HAP-1 (cell line): ENCODE measurements at regions not wholly inside any gene's neighbourhood (a gene's known extent, or its start where the extent isn't known, plus 50 kb on each side); places are given as distances from the start of the nearest gene placed in this dataset.
A peak's percentile ranks its signal among the peaks of the same experiment; 100 is the strongest.

ENCODE experiments used
- DNase-seq, 2 experiments: peaks; one replicate each; pipeline ENCODE4 v3.0.0-alpha.2; 2016 to 2020; ENCODE audit warnings: low spot score in 2 of 2
- H3K27me3 ChIP-seq: fragments of 250-450 bp; sonication (Bioruptor Pico); 2 replicates; pipeline ENCODE4 v1.5.1; 2020; ENCODE audit warnings: low read depth, mild to moderate bottlenecking, moderate library complexity
- H3K36me3 ChIP-seq: fragments of 250-450 bp; sonication (Bioruptor Pico); replicated peaks from 2 replicates; pipeline ENCODE4 v1.5.1; 2020; ENCODE audit warnings: mild to moderate bottlenecking
- H3K4me1 ChIP-seq: fragments of 250-450 bp; sonication (Bioruptor Pico); 2 replicates; pipeline ENCODE4 v1.5.1; 2020; ENCODE audit warnings: mild to moderate bottlenecking
- H3K4me3 ChIP-seq: fragments of 250-450 bp; sonication (Bioruptor Pico); 2 replicates; pipeline ENCODE4 v1.5.1; 2020; ENCODE audit warnings: mild to moderate bottlenecking, moderate library complexity
- H3K9me3 ChIP-seq: fragments of 250-450 bp; sonication (Bioruptor Pico); 2 replicates; pipeline ENCODE4 v1.5.1; 2020; ENCODE audit warnings: mild to moderate bottlenecking, moderate library complexity
- in situ Hi-C: fragments of 300-500 bp; cut with MboI; formaldehyde crosslinking; loops from 3 replicates; pipeline ENCODE4 v1.14.3; 2020; ENCODE audit warnings: low sequenced_read_pairs, inconsistent platforms, mixed read lengths

DNA sequence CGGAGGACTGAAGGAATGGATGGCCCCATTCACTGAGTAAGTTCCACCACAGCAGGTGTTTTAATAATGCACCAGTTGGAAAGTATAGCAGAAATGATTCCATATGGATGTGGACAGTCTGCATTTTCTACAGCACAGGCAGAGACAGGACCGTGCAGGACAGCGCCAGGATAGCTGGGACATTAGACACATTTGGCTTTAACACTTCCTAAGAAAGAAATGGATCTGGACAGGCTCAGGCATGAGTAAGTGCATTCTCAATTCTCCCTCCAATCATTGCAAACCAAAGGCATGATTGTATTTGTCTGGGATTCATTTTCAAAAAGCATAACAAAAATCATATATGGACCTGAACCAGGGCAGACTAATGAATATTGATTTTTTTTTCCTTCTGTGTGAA, 233.0 kb upstream of the POU2AF2 start:
- in situ Hi-C loops: no loop called here
- no peak for DNase-seq
- H3K4me3 ChIP-seq: no peak overlapping the region

GRCh38 chr11:111011275-111011594, 234.3 kb upstream of the POU2AF2 start:
- in situ Hi-C loops: no loop called here
- Histone ChIP-seq H3K9me3 (no peaks in the 10 kb centered on the region), H3K36me3 (no peaks in the 10 kb centered on the region), H3K4me3 (no peak overlapping the region), H3K4me1 (no peaks in the 10 kb centered on the region), H3K27me3 (no peaks in the 10 kb centered on the region)
- no peak for DNase-seq

More for the DNA sequence above, 233.0 kb upstream of the POU2AF2 start:
- Histone ChIP-seq H3K9me3 (no peaks in the 10 kb centered on the region), H3K4me1 (no peaks in the 10 kb centered on the region), H3K36me3 (no peaks in the 10 kb centered on the region), H3K27me3 (no peaks in the 10 kb centered on the region)

GRCh38 chr11:111010391-111011274, 234.9 kb upstream of the POU2AF2 start:
- H3K9me3 ChIP-seq: no peaks in the 10 kb centered on the region
- in situ Hi-C loops: no loop called here
- no peaks in the 10 kb centered on the region for H3K27me3 ChIP-seq
- H3K36me3 ChIP-seq: no peaks in the 10 kb centered on the region
- no peak overlapping the region for H3K4me3 ChIP-seq
- H3K4me1 ChIP-seq: no peaks in the 10 kb centered on the region
- peak in 1 of 2 experiments; percentile 21 for DNase-seq

GRCh38 chr11:111006227-111006626, 239.3 kb upstream of the POU2AF2 start:
- no peaks in the 10 kb centered on the region for H3K4me1 ChIP-seq
- H3K27me3 ChIP-seq: no peaks in the 10 kb centered on the region
- no peak overlapping the region for H3K4me3 ChIP-seq
- DNase-seq: no peak
- no peaks in the 10 kb centered on the region for H3K9me3 ChIP-seq
- H3K36me3 ChIP-seq: no peaks in the 10 kb centered on the region
- in situ Hi-C loops: no loop called here

DNA sequence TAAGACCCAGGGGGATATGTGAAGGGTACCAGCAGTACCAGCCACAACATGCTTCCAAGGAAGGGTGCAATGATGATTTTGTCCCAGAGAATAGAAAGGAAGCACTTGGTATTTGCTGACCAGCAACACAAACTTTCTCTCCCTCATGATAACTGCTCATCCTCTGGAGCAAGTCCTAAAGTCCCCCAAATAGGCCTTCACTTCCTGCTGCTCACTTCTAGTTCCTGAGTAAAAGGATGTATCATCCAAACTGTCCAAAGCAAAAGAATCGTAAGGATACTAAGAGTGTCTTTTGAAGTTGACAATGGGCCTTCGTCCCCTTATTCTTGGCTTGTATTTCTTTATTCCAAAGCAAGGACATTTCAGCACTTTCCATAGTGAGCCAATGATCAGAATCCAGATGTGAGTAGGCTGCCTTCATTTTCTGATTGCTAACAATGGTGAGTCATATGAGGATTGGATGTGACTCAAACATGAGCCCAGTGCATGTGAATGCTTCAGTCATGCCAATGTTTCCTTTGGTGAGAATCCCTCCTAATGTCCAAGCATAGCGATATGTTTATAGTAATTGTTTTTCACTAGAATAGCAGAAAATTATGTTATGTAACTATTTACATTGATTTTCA, 243.4 kb upstream of the POU2AF2 start:
- H3K4me3 ChIP-seq: no peak overlapping the region
- in situ Hi-C loops: no loop called here
- no peaks in the 10 kb centered on the region for H3K4me1 ChIP-seq
- no peaks in the 10 kb centered on the region for H3K27me3 ChIP-seq
- H3K36me3 ChIP-seq: no peaks in the 10 kb centered on the region
- no peaks in the 10 kb centered on the region for H3K9me3 ChIP-seq
- no peak for DNase-seq

DNA sequence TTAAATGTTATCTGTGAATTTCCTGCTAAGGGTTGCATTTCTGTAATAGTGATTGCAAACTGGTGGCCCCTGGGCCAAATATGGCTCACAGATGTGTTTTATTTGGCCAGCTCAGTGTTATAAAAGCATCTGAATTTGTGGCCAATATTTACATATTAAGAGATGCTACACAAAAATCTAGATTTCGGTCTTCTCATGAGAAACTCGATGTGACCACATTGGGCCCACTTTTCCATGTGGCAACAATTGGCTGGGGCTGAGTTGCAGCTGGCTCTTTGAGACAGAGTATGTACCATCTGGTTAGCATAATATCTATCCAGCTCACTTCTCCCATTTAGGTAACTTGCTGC, 244.5 kb upstream of the POU2AF2 start:
- Histone ChIP-seq H3K36me3 (no peaks in the 10 kb centered on the region), H3K4me3 (no peak overlapping the region), H3K4me1 (no peaks in the 10 kb centered on the region), H3K9me3 (no peaks in the 10 kb centered on the region), H3K27me3 (no peaks in the 10 kb centered on the region)
- DNase-seq: no peak
- in situ Hi-C loops: no loop called here

DNA sequence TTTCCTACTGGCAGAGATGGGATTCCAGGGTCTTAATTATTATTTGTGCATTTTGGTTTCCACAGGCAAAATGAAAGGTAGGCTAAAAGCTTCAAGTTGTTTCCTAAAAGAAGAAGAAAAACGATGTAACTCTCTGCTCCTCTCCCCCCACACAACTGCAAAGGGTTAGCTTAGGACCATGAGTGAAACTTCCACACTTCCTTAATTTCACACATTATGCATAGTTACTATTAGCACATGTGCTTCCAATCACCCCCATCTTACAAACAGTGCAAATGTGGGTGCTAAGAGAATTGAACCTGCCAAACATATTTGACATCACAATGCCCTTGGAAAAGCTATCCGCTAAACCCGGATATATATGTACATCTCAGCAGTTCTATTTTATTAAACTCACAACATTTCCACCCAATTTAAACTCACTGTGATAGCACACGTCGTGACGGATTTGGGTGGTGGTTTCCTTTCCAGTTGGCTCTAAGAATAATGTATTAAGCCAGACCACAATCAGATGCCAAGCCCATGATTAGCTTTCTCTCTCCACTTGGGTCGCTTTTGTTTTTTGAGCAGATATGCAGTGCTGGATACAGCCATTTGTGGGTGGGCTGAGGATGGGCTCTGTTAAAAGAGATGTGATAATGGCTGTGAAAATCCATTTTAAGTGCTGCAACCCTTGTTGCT, 245.0 kb upstream of the POU2AF2 start:
- Histone ChIP-seq H3K4me3 (no peak overlapping the region), H3K4me1 (no peaks in the 10 kb centered on the region), H3K9me3 (no peaks in the 10 kb centered on the region), H3K27me3 (no peaks in the 10 kb centered on the region), H3K36me3 (no peaks in the 10 kb centered on the region)
- in situ Hi-C loops: no loop called here
- DNase-seq: no peak

GRCh38 chr11:110992481-110992880, 253.0 kb upstream of the POU2AF2 start:
- Histone ChIP-seq H3K36me3 (no peaks in the 10 kb centered on the region), H3K9me3 (no peaks in the 10 kb centered on the region), H3K4me3 (no peak overlapping the region), H3K4me1 (no peaks in the 10 kb centered on the region), H3K27me3 (no peaks in the 10 kb centered on the region)
- no peak for DNase-seq
- in situ Hi-C loops: no loop called here

GRCh38 chr11:110991661-110992355, 253.7 kb upstream of the POU2AF2 start:
- no peak for DNase-seq

GRCh38 chr11:110990311-110990710, 255.2 kb upstream of the POU2AF2 start:
- in situ Hi-C loops: no loop called here
- no peaks in the 10 kb centered on the region for H3K36me3 ChIP-seq
- H3K27me3 ChIP-seq: no peaks in the 10 kb centered on the region
- no peak overlapping the region for H3K4me3 ChIP-seq
- no peak for DNase-seq
- H3K4me1 ChIP-seq: no peaks in the 10 kb centered on the region
- no peaks in the 10 kb centered on the region for H3K9me3 ChIP-seq

More at GRCh38 chr11:110991661-110992355, 253.7 kb upstream of the POU2AF2 start:
- in situ Hi-C loops: no loop called here
- H3K4me3 ChIP-seq: no peak overlapping the region
- H3K36me3 ChIP-seq: no peaks in the 10 kb centered on the region
- H3K4me1 ChIP-seq: no peaks in the 10 kb centered on the region
- no peaks in the 10 kb centered on the region for H3K27me3 ChIP-seq
- no peaks in the 10 kb centered on the region for H3K9me3 ChIP-seq

DNA sequence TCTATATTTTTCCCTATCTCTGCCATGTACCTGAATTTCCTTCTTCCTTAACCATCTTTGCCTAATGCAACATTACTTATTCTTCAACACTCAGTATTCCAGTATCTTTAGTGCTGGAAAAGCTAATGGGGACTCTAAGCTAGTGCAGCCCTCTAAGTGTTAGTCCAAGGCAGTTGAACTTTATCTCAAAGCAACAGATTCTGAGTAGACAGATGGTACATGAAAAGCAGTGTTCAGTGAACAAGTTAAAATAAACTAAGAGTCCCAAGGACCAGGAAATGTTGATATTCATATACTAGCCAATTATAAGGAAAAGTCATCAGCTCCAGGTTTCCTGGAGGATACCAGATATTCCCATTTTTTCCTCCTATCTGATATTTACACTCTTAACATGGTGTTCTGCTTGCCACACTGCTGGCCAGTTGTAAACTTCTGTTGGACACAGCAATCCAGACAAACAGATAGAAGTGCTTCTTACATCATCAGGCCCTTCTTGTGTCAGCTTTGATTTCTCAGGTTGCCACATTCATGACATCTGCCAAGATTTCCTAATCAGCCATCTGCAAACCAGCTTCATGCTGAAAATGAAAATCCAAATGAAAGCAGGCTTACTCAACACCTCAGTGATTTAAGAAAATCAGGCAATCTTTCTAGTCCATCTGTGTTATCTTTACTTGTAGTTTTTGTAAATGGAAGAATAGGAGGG, 255.9 kb upstream of the POU2AF2 start:
- in situ Hi-C loops: no loop called here

GRCh38 chr11:110988671-110989070, 256.9 kb upstream of the POU2AF2 start:
- no peak for DNase-seq
- H3K4me3 ChIP-seq: no peak overlapping the region
- H3K9me3 ChIP-seq: no peaks in the 10 kb centered on the region
- H3K27me3 ChIP-seq: no peaks in the 10 kb centered on the region
- no peaks in the 10 kb centered on the region for H3K4me1 ChIP-seq
- no peaks in the 10 kb centered on the region for H3K36me3 ChIP-seq
- in situ Hi-C loops: no loop called here

More for the DNA sequence above, 255.9 kb upstream of the POU2AF2 start:
- no peak for DNase-seq
- Histone ChIP-seq H3K9me3 (no peaks in the 10 kb centered on the region), H3K4me3 (no peak overlapping the region), H3K27me3 (no peaks in the 10 kb centered on the region), H3K4me1 (no peaks in the 10 kb centered on the region), H3K36me3 (no peaks in the 10 kb centered on the region)

DNA sequence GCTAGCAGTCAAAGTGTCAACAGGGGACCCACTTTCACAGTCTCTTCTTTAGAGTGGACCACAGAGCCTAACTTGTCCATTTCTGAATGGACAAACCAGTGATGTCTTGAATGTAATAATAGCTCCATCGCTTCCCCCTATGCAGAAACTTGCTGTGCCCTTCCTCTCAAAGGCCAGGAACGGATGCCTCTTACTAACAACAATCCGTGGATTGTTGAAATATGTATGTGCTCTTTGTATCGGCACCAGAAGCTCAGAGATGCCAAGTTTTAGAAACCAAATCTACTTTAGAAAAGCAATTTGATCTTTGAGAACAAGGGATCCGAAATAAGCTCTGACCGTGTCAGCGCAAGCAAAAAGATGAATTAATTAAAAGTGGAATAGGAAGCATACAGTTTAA, 259.5 kb upstream of the POU2AF2 start:
- no peaks in the 10 kb centered on the region for H3K4me1 ChIP-seq
- in situ Hi-C loops: no loop called here
- no peaks in the 10 kb centered on the region for H3K27me3 ChIP-seq
- H3K36me3 ChIP-seq: no peaks in the 10 kb centered on the region
- H3K9me3 ChIP-seq: no peaks in the 10 kb centered on the region
- H3K4me3 ChIP-seq: no peak overlapping the region
- DNase-seq: no peak
